G401 (cell line): ENCODE measurements at regions not wholly inside any gene's neighbourhood (a gene's known extent, or its start where the extent isn't known, plus 50 kb on each side); places are given as distances from the start of the nearest gene placed in this dataset.

Experiments used
- DNase-seq: peaks from one replicate; pipeline ENCODE4 v3.0.0-alpha.2; 2015; ENCODE audit warnings: low spot score
- in situ Hi-C: cut with HindIII; loops from 2 replicates; pipeline ENCODE4 v1.10.0; 2016; ENCODE audit warnings: low sequenced_read_pairs, mixed read lengths

DNA sequence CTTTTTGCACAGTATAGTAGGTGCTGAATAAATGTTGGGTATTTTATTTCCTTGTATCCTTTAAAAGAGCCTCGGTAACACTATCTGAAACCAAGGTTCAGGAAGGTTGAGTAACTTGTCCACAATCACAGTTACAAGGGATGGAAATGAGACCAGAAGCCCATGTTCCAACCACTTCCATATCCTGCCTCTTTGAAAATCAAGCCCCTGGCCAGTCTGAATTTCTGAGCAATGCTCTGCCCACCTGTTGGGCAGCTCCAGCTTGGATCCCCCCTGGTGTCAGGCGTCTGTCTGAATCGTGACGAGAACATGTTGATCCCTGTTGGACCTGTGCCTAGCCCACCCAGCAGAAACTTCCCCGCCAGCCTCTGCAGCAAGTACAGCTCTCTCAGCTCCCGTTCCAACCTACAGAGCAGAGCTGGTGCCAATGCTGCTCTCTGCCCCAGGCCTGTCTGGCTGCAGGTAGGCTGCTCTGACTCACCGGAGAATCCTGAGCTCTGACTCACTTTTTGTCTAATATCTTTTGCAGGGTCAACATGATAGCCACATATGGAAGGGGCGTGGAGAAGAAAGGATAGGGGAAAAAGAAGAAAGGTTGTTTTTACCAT lies 595.5 kb downstream of the INHBA start:
- in situ Hi-C loops, result no loop called here
- no peak for DNase-seq

DNA sequence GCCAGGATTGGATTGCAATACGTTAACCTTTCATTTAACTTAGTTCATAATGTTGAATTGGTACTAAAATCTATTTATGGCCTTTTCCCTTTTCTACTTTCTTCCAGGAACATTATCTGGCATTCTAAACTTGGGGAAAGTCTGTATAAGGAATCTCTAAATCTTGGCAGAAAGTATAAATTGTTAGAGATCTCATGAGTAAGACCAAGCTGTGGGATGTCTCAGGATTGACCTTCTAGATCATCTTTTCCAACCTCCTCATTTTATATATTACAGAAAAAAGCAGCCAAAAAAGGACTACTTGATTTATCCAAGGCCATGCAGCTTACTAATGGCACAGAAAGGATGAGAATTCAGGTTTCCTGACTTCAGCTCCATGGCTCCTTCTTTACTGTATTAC lies 598.3 kb downstream of the INHBA start:
- in situ Hi-C loops, result no loop called here
- DNase-seq, result no peak

DNA sequence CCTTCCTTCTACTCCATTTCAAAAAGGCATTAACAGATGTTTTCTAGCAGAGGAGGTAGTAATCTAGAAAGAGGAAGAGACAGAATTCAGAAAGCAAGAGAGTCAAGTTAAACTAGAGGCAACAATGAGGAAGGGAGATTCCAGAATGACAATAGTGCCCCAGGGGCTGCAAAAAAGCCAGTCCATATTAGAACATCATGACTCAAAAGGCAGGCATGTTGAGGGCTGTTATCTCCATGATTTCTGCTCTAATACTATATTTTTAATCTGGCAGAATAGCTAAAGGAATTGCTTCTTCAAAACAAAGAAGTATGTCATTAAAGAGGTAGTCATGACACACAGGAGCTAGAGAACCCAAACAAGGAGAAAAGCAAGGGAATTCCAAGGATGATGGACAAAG lies 599.6 kb downstream of the INHBA start:
- in situ Hi-C loops, result no loop called here
- no peak for DNase-seq

DNA sequence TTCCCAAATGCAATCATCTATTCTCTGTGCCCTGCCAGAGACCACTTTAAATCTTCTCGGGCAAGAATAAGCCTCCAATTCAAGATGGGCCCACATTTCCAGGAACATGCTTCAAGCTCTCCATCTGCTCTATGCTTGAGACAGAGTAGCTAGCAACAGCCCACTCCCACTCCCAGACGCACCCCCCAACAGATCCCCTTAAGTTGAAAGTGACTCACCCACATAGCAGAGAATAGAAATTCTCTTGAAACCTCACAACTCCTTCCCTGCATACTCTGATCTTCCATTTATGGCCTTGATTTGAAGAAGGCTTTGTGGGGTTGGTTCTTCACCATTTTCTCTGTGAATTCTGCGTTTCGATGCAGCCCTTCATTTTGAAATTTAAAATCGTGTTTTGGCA lies 604.0 kb downstream of the INHBA start:
- in situ Hi-C loops, result no loop called here

DNA sequence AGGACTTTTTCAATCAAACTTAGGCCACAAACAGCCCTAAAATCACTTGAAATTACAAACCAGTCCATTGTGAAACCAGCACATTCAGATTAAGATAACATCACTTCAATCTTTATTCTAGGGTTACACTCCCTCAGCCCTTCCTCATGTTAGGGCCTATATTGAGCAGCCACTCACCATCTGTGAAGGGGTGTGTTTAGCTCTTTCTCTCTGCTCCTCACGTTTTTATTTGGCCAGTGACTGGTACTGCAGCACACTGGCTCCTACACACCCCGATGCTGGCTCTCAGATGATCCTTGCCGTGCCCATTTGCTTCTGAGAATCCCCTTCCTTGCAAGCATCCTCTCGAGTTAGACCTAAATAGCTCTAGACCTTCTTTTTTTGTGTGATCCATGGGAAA lies 604.5 kb downstream of the INHBA start:
- in situ Hi-C loops, result no loop called here
- no peak for DNase-seq

More for the DNA sequence above, 604.0 kb downstream of the INHBA start:
- DNase-seq, result no peak

DNA sequence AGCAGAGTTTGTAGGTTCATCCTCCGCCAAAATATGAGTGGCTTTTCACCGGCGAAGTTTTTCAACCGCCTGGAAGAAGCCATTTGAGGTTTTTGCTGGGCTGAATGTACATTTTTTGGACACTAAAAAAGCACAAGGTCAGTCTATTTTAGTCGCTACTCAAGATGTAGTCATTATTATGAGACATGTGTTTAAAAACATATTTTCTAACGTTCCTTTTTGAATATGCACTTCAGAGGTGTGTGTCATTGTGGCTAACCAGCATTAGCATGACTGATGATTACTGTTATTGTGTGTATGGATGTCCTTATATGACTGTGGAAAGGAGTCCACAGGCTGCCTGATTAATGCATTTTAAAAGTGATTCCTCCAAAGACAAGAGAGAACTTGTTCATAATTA lies 605.4 kb downstream of the INHBA start:
- in situ Hi-C loops, result no loop called here
- DNase-seq, result no peak

DNA sequence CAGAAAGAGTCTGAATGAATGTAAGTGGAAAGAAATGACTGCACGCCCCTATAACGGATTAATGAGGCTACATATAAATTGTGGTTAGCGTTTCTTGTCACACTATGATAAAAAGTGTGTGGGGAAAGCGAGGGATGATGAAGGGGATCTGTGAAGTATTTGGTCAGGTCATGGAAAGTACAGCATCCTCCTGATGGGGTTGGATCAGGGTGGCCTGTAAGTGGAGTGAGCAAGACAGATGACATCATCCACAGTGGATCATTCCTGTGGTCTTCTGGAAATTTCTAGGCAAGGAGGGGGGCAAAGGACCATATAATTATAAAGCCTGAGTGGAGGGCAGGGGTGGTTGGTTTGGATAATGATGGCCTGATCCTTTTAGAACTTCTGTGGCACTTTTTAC lies 606.0 kb downstream of the INHBA start:
- no peak for DNase-seq
- in situ Hi-C loops, result no loop called here

DNA sequence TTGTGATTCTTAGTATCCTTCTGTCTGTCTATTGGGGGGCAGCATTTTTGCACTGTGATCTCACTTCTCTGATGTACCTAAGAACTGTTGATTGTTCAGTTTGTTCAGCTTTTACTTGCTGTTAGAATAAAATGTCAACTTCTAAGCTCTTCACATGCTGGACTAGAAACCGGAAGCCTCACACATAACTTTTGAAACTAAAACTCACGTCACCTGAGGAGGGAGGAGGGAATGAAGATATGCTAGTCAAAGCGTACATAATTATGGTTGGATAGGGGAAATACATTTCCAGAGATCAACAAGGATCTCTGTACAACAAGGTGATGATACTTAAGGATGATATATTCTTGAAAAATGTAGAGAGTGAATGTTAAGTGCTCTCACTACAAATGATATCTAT lies 609.7 kb downstream of the INHBA start:
- in situ Hi-C loops, result no loop called here
- no peak for DNase-seq

DNA sequence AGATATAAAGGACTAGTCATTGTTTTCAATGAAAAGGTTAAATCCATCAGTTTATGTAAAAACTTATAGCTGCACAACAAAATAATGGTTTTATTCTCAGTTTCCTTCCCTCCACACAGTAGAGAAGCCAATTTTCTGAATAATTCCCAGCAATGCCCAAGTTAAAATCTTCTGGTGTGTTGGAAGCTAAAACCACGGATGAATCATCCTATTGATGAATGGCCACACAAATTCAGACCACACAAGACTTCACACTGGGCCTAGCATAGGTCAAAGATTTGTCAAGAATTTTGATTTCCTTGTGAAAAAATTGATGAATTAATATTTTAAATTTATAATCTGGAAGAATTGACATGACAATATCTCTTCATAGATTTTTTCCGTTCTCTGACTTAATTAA lies 617.6 kb downstream of the INHBA start:
- no peak for DNase-seq
- in situ Hi-C loops, result no loop called here

DNA sequence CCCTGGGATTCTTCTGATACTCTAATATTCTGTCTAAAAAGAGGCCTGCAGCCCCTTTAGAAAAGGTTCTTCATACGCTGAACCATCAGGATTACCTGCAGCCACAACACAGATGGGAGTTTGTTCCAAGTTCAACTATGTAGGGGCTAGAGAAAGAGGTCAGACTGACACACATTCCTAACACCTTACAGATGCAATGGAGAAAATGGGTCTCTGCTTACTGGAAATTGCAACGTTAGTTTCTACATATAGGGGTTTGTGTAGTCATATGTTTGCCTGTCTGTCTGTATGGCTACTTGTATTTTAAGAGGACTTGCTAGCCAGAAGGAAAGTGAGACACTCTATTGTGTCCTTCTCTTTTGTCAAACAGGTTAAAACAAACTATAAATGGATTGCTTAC lies 618.5 kb downstream of the INHBA start:
- in situ Hi-C loops, result no loop called here
- no peak for DNase-seq

DNA sequence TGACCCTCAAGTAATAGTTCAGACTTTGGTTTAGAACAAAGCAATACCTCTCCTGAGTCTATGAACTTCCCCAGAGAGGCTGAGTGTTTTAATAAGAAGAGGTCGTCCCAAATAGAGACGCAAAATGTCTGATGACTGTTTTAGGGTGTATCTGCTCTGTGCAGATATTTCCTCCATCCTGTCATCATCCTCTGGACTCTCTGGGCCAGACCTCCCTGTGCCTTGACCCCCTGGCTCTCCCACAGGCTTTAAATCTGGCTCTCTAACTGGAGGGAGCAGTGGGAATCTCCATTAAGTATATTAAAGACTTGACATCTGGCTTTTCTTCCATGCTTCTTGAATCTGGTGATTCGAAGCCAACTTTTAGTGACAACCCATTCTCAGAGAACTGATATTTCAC lies 633.3 kb downstream of the INHBA start:
- no peak for DNase-seq
- in situ Hi-C loops, result no loop called here

DNA sequence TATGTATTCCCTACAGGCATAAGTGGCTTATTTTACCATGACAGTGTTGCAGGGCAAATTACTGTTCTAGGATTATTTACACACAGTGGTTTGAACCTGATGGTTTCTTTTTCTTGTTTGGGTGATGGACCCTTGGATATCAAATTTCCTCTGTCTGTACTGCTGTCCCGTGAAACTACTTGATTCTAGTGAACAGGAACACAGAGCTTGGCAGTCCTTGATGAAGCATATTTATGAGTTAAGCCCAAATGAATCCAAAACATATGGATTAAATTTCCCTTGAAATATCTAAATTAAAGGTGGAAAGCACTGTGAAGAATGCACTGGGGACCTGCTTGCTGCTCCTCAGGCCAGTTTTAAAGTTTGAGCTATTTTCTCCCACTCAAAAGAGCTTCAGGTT lies 635.3 kb downstream of the INHBA start:
- DNase-seq, result no peak
- in situ Hi-C loops, result no loop called here

DNA sequence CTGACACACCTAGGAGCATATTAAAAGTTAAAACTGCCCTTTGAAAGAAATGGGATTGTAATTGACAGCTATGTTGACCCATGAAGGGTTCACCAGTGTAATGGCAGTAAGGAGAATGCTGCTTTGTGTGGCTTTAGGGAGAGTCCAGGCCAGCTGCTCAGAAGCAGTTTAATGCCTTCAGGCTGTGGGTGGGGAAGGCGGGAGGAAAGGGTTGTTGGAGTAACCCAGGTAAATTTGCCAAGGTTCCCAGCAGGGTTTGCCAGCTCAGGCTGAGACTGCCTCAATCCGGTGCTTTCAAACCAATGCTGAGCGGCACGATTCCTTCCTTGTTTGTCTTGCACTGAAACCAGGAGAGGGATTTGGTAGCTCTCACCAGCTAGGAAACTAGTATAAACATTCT lies 637.2 kb downstream of the INHBA start:
- no peak for DNase-seq
- in situ Hi-C loops, result no loop called here

DNA sequence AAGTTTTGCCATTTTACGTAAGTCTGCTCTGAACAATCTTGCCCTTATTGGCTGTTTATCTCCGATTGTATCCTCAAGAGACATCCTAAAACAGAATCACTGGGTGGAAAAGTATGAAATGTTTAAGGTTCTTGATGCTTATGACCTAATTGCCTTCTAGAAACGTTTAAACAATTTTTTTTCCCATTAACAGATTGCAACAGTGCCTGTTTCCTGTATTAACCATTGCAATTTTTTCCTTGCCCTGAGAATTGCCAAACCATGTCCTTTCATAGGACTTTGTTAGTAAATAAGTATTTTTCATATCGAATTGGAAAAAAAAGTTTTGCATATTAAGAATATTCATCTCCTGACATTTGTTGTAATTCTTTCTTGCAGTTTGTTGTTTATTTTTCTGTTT lies 639.8 kb downstream of the INHBA start:
- in situ Hi-C loops, result no loop called here
- DNase-seq, result no peak

DNA sequence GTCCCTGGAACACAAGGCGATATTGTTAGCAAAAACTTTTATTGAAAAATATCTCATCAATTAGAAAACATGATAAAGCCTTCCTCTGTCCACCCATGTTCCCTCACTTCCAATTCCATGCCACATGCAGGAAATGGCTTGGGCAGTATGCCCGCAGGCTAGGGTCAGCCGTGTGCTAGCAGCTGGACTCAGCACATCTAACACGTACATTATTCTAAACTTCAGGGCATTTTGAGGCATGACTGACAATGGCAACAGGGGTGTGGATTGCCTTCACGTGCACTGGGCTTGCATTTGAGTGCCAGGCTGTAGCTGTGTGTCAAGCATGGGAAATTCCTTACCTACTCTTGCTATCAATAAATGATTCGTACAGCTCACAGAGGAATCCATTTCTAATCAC lies 642.1 kb downstream of the INHBA start:
- in situ Hi-C loops, result no loop called here

DNA sequence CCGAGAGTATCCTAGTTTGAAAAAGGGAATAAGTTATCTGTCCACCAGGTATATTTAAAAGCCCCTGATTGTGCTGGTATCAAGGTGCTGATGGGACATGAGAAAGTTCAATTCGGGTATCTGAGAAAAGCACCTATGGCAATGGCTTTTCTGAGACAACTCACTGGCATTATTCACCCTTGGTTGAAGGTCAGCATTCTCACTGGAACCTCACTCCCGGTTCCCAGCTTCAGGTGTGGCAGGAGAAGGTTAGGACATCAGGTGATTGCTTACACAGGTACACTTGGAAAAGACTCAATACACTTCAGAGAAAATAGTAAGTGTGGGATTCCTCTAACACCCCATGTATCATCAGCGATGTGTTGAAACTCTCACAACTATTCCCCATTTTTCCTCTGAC lies 643.1 kb downstream of the INHBA start:
- DNase-seq, result no peak
- in situ Hi-C loops, result no loop called here

More for the DNA sequence above, 642.1 kb downstream of the INHBA start:
- DNase-seq, result no peak

DNA sequence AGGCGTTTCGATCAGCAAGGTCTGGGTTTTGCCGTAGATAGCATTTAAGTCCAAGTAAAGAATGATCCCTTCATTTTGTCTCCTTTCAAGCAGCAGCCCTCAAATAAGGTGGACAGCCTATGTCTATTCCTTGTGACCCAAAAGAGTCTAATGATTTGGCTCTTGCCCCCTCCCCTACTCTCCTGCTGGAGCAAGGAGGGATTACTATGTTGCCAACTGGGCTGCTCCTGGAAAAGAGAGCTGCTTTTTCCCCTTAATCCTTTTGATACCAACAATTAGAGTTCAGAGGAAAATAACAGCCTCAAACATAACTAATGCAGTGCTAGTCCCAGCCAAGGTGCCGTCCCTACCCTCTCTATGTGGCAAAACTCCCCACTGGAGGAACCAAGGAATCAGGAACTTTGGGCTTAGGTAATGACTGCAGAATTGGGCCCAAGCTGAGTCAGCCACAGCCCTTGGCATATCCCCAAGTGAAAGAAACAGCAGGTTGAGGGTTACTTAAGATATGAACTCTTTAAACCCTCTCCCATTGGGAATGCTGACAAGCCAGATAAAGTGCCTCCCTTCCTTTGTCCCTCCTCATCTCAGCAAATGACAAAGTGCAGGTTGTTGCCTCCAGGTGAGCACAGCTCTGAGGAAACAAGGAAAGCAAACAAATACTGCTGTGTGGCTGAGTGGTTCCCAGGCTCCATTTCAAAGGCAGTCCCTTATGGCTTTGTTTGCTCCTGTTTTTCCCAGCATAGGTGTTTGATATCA lies 643.7 kb downstream of the INHBA start:
- in situ Hi-C loops, result no loop called here
- DNase-seq, result no peak

DNA sequence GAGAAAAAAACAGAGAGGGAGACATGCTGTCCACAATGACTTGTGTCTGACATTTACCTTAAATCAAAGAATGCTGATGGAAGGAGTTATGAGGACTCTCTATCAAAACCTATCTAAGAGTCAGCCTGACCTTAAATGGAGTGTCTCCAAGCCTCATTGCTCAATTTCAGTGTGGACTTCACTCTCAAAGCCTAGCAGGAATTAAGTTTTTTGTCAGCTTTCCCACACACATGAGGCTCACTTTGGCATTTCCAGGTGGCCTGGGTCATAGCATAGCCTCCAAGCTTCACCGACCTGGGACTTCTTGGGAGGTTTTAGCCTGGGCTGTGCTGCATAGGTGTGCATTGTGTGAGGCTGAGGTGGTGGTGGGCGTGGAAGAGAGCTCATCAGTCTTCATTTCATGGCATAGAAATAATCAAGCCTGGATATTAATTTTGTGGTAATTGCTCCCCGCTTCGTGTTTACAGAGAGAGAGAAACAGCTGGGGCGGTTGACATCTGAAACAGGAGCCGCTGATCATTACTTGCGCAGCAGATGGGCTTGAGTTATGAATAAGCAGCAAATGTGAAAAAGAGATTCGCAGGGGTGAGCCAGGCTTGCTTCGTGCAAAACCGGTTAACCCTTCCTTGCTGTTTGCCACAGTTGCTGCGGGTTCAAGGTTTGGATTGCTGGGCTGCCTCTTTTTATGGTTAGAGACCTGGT lies 647.8 kb downstream of the INHBA start:
- DNase-seq, result no peak

DNA sequence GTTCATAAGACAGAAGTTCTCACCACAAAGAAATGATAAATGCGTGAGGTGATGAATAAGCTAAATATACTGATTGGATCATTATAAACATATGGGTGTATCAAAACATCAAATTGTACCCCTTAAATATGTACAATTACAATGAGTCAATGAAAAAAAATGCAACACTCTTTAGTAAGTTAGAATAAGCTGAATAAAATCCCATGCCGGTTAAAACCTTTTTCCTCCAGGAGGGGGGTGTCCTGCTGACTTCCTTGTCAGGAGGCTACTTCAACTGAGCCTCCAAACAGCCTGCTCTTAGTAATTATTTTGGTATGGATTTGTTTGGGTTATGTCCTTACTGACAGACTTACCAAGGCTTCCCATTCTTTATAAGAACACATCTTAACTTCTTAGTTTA lies 649.1 kb downstream of the INHBA start:
- in situ Hi-C loops, result no loop called here
- DNase-seq, result no peak

More for the DNA sequence above, 647.8 kb downstream of the INHBA start:
- in situ Hi-C loops, result no loop called here

DNA sequence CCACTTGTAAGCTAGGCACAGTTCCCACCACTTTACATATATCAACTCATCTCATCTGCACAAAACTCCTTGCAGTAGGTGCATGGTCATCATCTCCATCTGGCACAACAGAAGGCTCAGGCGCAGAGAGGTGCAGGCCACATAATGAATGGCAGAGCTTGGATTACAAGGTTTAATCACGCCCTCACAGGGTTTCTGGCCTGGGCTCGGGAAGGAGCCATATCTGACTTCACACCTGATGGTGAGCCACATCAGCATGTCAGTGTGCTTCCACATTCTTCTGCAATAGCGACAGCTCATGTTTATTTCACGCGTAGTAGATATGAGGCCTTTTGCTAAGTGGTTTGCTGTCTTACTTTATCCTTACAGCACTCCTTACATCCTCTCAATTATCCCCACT lies 650.2 kb downstream of the INHBA start:
- no peak for DNase-seq
- in situ Hi-C loops, result no loop called here

DNA sequence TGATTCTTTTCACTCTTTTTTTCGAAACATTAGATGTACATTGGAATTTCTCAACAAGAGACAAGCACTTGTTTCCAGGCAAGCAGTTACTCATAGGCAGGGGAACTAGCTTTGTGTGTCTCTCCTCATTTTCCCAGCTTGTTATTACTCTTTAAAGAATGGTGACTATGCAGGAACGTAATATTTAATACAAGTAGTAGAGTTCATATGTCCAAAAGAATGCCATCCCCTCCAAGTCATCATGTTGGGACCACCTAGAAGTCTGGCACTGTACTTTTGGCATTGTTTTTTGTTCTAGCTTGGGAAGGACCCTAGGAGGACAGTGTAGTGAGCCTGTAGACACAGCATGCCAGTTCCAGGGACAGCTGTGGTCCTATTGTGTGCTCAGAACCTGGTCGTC lies 650.7 kb downstream of the INHBA start:
- in situ Hi-C loops, result no loop called here
- DNase-seq, result no peak
